ENCODE measurements at regions not wholly inside any gene's neighbourhood (a gene's known extent, or its start where the extent isn't known, plus 50 kb on each side); places are given as distances from the start of the nearest gene placed in this dataset.

DNA sequence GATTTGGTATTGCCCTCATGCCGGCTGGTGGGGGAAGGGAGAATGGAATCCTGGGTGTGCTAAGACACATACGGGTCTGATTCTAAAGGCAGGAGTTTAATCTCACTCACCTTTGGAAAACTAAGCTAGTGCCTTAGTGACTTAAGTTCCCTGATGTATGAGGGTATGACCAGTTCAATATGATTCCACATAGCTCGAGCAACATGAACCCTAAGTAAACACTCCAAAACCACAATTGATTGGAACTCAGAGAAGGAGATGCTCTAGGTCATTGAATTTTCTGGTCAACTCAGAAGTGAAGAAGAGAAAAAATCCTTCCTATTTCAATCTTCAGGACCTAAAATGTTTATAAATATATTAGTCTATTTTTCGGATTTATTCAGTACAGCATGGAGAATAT lies 420.1 kb upstream of the INTU start:
- DNase-seq (ENCODE audit: low read depth in 1 of 2, low spot score in 1 of 2), result no peak
- TF ChIP-seq JUND (IDR thresholded peaks at IDR 0.05; ENCODE audit: low read depth), result no peak
- in situ Hi-C loops (cut with HindIII; ENCODE audit: low pct_unique_long_range_greater_than_20kb, low sequenced_read_pairs), result no loop called here

DNA sequence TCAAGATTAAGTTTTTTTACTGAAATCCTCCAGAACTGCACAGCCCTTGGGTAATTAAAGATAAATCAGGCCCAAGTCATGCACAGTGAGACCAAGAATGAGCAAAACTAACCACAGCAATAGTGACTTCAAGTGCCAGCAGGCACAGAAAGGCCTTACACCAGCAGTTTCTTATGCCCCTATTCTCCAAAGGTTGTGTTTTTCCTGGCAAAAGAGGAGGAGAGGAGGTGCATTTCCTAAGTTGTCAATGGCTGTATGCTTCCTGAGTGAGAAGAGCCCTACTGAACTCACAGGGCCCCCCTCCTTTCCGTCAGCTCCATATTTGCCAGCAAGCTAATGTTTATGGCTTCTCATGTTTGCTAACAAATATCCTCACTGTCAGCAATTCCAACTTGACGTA lies 418.7 kb upstream of the INTU start:
- DNase-seq (ENCODE audit: low read depth in 1 of 2, low spot score in 1 of 2), result no peak
- TF ChIP-seq JUND (IDR thresholded peaks at IDR 0.05; ENCODE audit: low read depth), result no peak
- in situ Hi-C loops (cut with HindIII; ENCODE audit: low pct_unique_long_range_greater_than_20kb, low sequenced_read_pairs), result no loop called here

DNA sequence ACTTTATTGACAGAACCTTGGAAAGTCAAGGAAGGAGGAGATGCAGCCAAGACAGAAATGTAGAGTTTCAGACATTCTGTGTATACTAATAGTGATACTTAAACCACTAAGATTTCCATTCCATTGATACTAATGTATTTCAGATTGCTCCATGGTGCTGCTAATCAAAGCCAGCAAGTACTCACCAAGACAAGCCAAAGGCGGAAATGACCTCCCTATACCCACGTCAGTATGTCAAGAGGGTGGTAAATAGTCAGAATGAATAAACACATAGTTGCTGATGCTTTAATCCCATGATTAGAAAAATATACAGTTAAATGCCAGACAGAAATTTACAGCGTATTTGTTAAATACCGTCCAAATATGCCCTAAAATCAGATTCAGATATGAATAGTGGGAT lies 417.8 kb upstream of the INTU start:
- TF ChIP-seq JUND (IDR thresholded peaks at IDR 0.05; ENCODE audit: low read depth), result no peak
- DNase-seq (ENCODE audit: low read depth in 1 of 2, low spot score in 1 of 2), result no peak
- in situ Hi-C loops (cut with HindIII; ENCODE audit: low pct_unique_long_range_greater_than_20kb, low sequenced_read_pairs), result no loop called here

GRCh38 chr4:127217586-127218229 lies 415.0 kb upstream of the INTU start:
- TF ChIP-seq JUND (IDR thresholded peaks at IDR 0.05; ENCODE audit: low read depth), result no peak
- in situ Hi-C loops (cut with HindIII; ENCODE audit: low pct_unique_long_range_greater_than_20kb, low sequenced_read_pairs), result no loop called here
- no peak for DNase-seq (ENCODE audit: low read depth in 1 of 2, low spot score in 1 of 2)

DNA sequence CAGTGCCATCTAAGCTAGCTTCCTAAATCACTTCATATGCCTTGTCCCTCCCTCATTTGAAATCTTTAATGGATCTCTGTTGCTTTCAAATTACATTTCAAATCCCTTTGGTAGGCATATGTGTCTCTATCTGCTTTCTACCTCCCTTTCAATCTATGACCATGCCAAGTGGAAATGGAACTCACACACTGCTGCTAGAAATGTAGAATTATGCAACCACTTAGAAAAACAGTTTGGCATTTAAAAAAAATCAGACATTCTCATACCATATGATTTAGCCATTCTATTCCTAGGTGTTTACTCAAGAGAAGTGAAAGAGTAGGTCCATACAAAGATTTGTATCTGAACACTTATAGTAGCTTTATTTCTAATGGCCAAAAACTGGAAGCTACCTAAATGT lies 413.5 kb upstream of the INTU start:
- in situ Hi-C loops (cut with HindIII; ENCODE audit: low pct_unique_long_range_greater_than_20kb, low sequenced_read_pairs), result no loop called here
- TF ChIP-seq JUND (IDR thresholded peaks at IDR 0.05; ENCODE audit: low read depth), result no peak
- no peak for DNase-seq (ENCODE audit: low read depth in 1 of 2, low spot score in 1 of 2)

DNA sequence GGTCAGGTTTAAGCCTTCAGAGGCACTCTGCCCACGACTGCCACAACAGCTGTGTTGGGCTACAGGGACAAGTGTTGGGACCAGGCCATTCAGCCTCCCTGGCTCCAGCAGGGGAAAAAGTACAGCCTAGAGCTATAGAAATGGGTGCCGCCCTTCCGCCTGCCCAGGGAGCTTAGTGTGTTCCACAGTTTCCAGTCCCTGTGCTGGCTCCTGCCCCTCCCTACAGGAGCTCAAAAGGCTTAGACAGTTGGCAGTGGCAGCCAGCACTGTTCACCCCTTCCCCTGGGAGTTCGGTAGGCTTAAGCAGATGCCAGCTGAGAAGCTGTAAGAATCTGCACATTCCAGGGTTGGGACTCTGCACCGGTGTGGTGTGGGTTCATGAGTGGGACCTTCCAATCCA lies 408.2 kb upstream of the INTU start:
- no peak for DNase-seq (ENCODE audit: low read depth in 1 of 2, low spot score in 1 of 2)
- no peak for TF ChIP-seq JUND (IDR thresholded peaks at IDR 0.05; ENCODE audit: low read depth)
- in situ Hi-C loops (cut with HindIII; ENCODE audit: low pct_unique_long_range_greater_than_20kb, low sequenced_read_pairs), result no loop called here

DNA sequence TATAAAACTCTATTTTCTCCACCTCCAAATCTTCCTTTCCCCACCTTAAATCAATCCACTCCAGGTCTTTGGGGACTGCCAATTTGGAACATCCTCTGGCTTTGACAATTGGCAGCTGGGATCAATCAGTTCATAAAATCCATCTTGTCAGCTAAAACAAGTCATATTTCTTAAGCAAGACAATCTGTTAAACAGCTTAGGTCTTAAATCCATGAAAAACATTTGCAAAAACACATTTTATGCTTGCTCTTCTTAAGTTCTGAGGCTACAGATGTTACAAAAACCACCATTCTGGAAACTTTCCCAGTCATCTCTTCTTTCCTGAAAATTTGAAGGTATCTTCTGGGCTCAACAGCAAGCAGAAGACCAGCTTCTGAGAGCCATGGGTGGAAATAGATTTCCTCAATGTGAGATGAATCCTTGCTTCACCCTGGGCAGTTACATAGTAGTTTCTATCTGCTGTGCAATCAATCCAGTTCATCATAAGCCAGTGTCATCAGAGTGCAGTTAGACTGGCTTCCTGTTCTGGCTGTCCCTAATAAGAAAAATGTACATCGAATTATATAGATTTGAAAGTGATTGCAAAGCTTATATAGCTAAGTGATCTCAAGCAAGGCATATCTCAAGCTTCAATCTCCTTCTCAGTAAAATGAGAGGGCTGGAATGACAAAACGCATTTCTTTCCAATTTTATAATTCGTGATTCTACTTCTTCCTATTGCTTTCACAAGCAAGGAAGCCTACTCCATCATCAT lies 402.7 kb upstream of the INTU start:
- TF ChIP-seq JUND (IDR thresholded peaks at IDR 0.05; ENCODE audit: low read depth), result no peak
- in situ Hi-C loops (cut with HindIII; ENCODE audit: low pct_unique_long_range_greater_than_20kb, low sequenced_read_pairs), result no loop called here
- no peak for DNase-seq (ENCODE audit: low read depth in 1 of 2, low spot score in 1 of 2)

DNA sequence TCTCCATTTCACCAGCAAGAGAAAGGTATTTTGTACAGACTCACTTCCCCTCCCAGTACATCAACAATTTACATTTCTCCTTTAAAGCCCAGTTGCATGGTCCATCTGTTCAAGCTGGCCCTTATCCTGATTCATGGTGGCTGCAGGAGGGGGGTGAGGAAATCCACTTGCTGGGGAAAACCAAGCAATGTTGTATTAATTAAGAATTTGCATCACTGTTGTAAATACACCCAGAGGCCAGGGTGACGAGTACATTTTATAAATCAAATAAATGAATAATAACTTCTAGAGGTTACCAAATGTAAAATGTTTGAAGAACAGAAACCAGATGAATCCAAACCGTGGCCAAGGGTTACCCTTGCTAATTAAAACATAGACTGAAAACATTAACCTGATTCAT lies 395.9 kb upstream of the INTU start:
- in situ Hi-C loops (cut with HindIII; ENCODE audit: low pct_unique_long_range_greater_than_20kb, low sequenced_read_pairs), result no loop called here

DNA sequence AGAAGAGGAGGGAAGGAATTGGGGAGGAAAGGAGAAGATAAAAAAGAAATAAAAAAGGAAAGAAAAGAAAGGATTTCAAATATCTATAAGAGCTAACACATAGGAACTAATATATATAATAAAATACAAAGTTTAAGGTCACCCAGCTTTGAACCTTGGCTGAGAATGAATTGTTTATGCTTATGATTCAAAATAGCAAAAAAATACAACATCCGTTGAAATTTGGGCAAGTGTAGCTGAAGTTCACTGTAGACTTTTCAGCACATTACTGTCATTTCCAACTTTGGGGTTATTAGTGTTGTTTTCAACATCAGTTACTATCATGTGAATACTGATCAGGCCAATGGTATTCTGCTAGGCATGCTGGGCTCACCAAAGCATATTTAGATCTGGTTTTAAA lies 395.2 kb upstream of the INTU start:
- TF ChIP-seq JUND (IDR thresholded peaks at IDR 0.05; ENCODE audit: low read depth), result no peak
- in situ Hi-C loops (cut with HindIII; ENCODE audit: low pct_unique_long_range_greater_than_20kb, low sequenced_read_pairs), result no loop called here

More for the DNA sequence above, 395.9 kb upstream of the INTU start:
- no peak for DNase-seq (ENCODE audit: low read depth in 1 of 2, low spot score in 1 of 2)
- TF ChIP-seq JUND (IDR thresholded peaks at IDR 0.05; ENCODE audit: low read depth), result no peak

GRCh38 chr4:127238956-127239475 lies 393.7 kb upstream of the INTU start:
- in situ Hi-C loops (cut with HindIII; ENCODE audit: low pct_unique_long_range_greater_than_20kb, low sequenced_read_pairs), result no loop called here
- no peak for DNase-seq (ENCODE audit: low read depth in 1 of 2, low spot score in 1 of 2)
- no peak for TF ChIP-seq JUND (IDR thresholded peaks at IDR 0.05; ENCODE audit: low read depth)

More for the DNA sequence above, 395.2 kb upstream of the INTU start:
- DNase-seq (ENCODE audit: low read depth in 1 of 2, low spot score in 1 of 2), result no peak

- in situ Hi-C loops (cut with HindIII; ENCODE audit: low pct_unique_long_range_greater_than_20kb, low sequenced_read_pairs), result no loop called here
- DNase-seq (ENCODE audit: low read depth in 1 of 2, low spot score in 1 of 2), result no peak
- no peak for TF ChIP-seq JUND (IDR thresholded peaks at IDR 0.05; ENCODE audit: low read depth)
These were observed 392.6 kb upstream of the INTU start for GRCh38 chr4:127239902-127240763.

GRCh38 chr4:127240764-127241105 lies 392.0 kb upstream of the INTU start:
- in situ Hi-C loops (cut with HindIII; ENCODE audit: low pct_unique_long_range_greater_than_20kb, low sequenced_read_pairs), result no loop called here
- TF ChIP-seq JUND (IDR thresholded peaks at IDR 0.05; ENCODE audit: low read depth), result no peak
- DNase-seq (ENCODE audit: low read depth in 1 of 2, low spot score in 1 of 2), result no peak

DNA sequence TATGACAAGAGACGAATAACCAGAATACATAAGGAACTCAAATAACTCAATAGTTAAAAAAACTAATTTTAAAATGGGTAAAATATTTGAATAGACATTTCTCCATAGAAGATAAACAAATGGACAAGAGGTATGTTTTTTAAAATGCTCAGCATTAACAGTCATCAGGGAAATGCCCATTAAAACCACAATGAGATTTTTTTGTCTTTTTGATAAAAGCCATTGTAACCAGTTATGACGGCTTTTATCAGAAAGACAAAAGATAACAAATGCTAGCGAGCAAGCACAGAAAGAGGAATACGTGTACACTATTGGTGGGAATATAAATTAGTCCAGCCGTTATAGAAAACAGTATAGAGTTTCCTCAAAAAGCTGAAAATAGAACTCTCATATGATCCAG lies 388.2 kb upstream of the INTU start:
- no peak for DNase-seq (ENCODE audit: low read depth in 1 of 2, low spot score in 1 of 2)
- in situ Hi-C loops (cut with HindIII; ENCODE audit: low pct_unique_long_range_greater_than_20kb, low sequenced_read_pairs), result no loop called here
- no peak for TF ChIP-seq JUND (IDR thresholded peaks at IDR 0.05; ENCODE audit: low read depth)
